Caco-2 (cell line): ENCODE measurements at regions not wholly inside any gene's neighbourhood (a gene's known extent, or its start where the extent isn't known, plus 50 kb on each side); places are given as distances from the start of the nearest gene placed in this dataset.

Experiments used
- BruUV-seq: library from RNA; stranded (reverse); fragments of 400-500 nt; replicated peaks from 2 replicates; lab custom pipeline; 2021; lab: Mats Ljungman, UMichigan
- CTCF ChIA-PET: fragments of 300-600 bp; sonication (Branson Sonifier 250); formaldehyde crosslinking; loops from one replicate; lab custom pipeline; 2022; ENCODE audit warnings: antibody characterized with exemption; lab: Charles Lee
- POLR2A ChIA-PET: fragments of 300-600 bp; sonication (Branson Sonifier 250); formaldehyde crosslinking; loops from one replicate; lab custom pipeline; 2022; ENCODE audit warnings: antibody characterized with exemption; lab: Charles Lee
- DNase-seq, 2 experiments: peaks; one replicate each; pipeline versions ENCODE4 v3.0.0 to v3.0.0-alpha.2; 2020 to 2022
- H3K27me3 ChIP-seq: replicated peaks from 2 replicates; pipeline ENCODE4 v1.6.0; 2011; ENCODE audit warnings: low read length; ENCODE audit not compliant: control insufficient read depth, insufficient read depth
- H3K36me3 ChIP-seq: 2 replicates; pipeline ENCODE4 v1.5.1; 2011; ENCODE audit warnings: low read length; ENCODE audit not compliant: control insufficient read depth, insufficient read depth
- H3K4me1 ChIP-seq: fragments of 250-450 bp; sonication (Bioruptor Pico); 2 replicates; pipeline ENCODE4 v1.5.1; 2020; ENCODE audit warnings: mild to moderate bottlenecking
- H3K4me3 ChIP-seq: 2 replicates; pipeline ENCODE4 v1.5.1; 2011; ENCODE audit warnings: low read depth, mild to moderate bottlenecking, control low read depth, low read length
- H3K9me3 ChIP-seq: fragments of 250-450 bp; sonication (Bioruptor Pico); 2 replicates; pipeline ENCODE4 v1.5.1; 2020; ENCODE audit warnings: mild to moderate bottlenecking, moderate library complexity
- H3K27ac Mint-ChIP-seq: one replicate; pipeline ENCODE4 v1.8.0; 2022; ENCODE audit warnings: mixed read lengths; ENCODE audit not compliant: unreplicated experiment
- H3K27me3 Mint-ChIP-seq: one replicate; pipeline ENCODE4 v1.8.0; 2022; ENCODE audit warnings: mixed read lengths; ENCODE audit not compliant: insufficient read depth, unreplicated experiment
- H3K36me3 Mint-ChIP-seq: one replicate; pipeline ENCODE4 v1.8.0; 2022; ENCODE audit warnings: mild to moderate bottlenecking, mixed read lengths; ENCODE audit not compliant: insufficient read depth, unreplicated experiment
- H3K4me1 Mint-ChIP-seq: one replicate; pipeline ENCODE4 v1.8.0; 2022; ENCODE audit warnings: low read depth, mixed read lengths; ENCODE audit not compliant: unreplicated experiment
- H3K4me3 Mint-ChIP-seq: one replicate; pipeline ENCODE4 v1.8.0; 2022; ENCODE audit warnings: mild to moderate bottlenecking, moderate library complexity, mixed read lengths; ENCODE audit not compliant: unreplicated experiment
- H3K9me3 Mint-ChIP-seq: one replicate; pipeline ENCODE4 v1.8.0; 2022; ENCODE audit warnings: mixed read lengths; ENCODE audit not compliant: unreplicated experiment
- CTCF ChIP-seq, 2 experiments: fragments of 200-600 bp in 1 of 2; IDR thresholded peaks; 1 replicate in 1 of 2; 2 replicates in 1 of 2; pipeline versions ENCODE4 v1.5.1 to v1.8.0; 2011 to 2022; ENCODE audit warnings: antibody characterized with exemption in 1 of 2, control low read depth in 1 of 2, inconsistent platforms in 1 of 2, low read depth in 1 of 2, low read length in 1 of 2, mild to moderate bottlenecking in 1 of 2, moderate library complexity in 1 of 2; ENCODE audit not compliant: insufficient read depth in 1 of 2, severe bottlenecking in 1 of 2, unreplicated experiment in 1 of 2
- intact Hi-C: fragments of 100-400 bp; cut with micrococcal nuclease; formaldehyde crosslinking; loops from one replicate; pipeline ENCODE4 v1.10.0; 2022; ENCODE audit not compliant: unreplicated experiment

- Mint-ChIP-seq H3K27me3 (peaks cover 7% of the 10 kb centered on the region), H3K9me3 (no peaks in the 10 kb centered on the region), H3K27ac (no peak overlapping the region), H3K4me1 (no peaks in the 10 kb centered on the region), H3K36me3 (no peaks in the 10 kb centered on the region), H3K4me3 (no peak overlapping the region)
- Histone ChIP-seq H3K36me3 (no peaks in the 10 kb centered on the region), H3K4me3 (no peak overlapping the region), H3K4me1 (no peaks in the 10 kb centered on the region), H3K27me3 (no peaks in the 10 kb centered on the region), H3K9me3 (no peaks in the 10 kb centered on the region)
- DNase-seq: no peak
- POLR2A ChIA-PET: no interaction called here
- intact Hi-C loops: no loop called here
- CTCF ChIA-PET: no interaction called here
- no peak for TF ChIP-seq CTCF (IDR thresholded peaks at IDR 0.05; ENCODE audit: insufficient read depth in 1 of 2, low read depth in 1 of 2, low read length in 1 of 2, severe bottlenecking in 1 of 2, unreplicated experiment in 1 of 2)
- BruUV-seq: no TSS peak
Observed at GRCh38 chr1:96256130-96256790, 465.3 kb upstream of the PTBP2 start.

GRCh38 chr1:96259399-96259798, 462.2 kb upstream of the PTBP2 start:
- Histone ChIP-seq H3K4me3 (no peak overlapping the region), H3K9me3 (no peaks in the 10 kb centered on the region), H3K36me3 (no peaks in the 10 kb centered on the region), H3K4me1 (no peaks in the 10 kb centered on the region), H3K27me3 (no peaks in the 10 kb centered on the region)
- DNase-seq: no peak
- Mint-ChIP-seq H3K36me3 (no peaks in the 10 kb centered on the region), H3K27me3 (peaks cover 3% of the 10 kb centered on the region), H3K4me3 (no peak overlapping the region), H3K27ac (no peak overlapping the region), H3K9me3 (no peaks in the 10 kb centered on the region), H3K4me1 (no peaks in the 10 kb centered on the region)
- no peak for TF ChIP-seq CTCF (IDR thresholded peaks at IDR 0.05; ENCODE audit: insufficient read depth in 1 of 2, low read depth in 1 of 2, low read length in 1 of 2, severe bottlenecking in 1 of 2, unreplicated experiment in 1 of 2)
- POLR2A ChIA-PET: no interaction called here
- intact Hi-C loops: no loop called here
- no TSS peak for BruUV-seq
- CTCF ChIA-PET: no interaction called here

GRCh38 chr1:96281491-96281890, 440.1 kb upstream of the PTBP2 start:
- H3K27ac Mint-ChIP-seq: no peak overlapping the region
- no TSS peak for BruUV-seq

More at GRCh38 chr1:96281491-96281890, 440.1 kb upstream of the PTBP2 start:
- H3K36me3 Mint-ChIP-seq: no peaks in the 10 kb centered on the region
- no peaks in the 10 kb centered on the region for H3K36me3 ChIP-seq
- H3K9me3 ChIP-seq: no peaks in the 10 kb centered on the region
- no peak for DNase-seq
- no peaks in the 10 kb centered on the region for H3K4me1 Mint-ChIP-seq
- no peak overlapping the region for H3K4me3 Mint-ChIP-seq
- ChIA-PET CTCF (no interaction called here), POLR2A (no interaction called here)
- no peaks in the 10 kb centered on the region for H3K9me3 Mint-ChIP-seq
- H3K4me3 ChIP-seq: no peak overlapping the region
- no peaks in the 10 kb centered on the region for H3K27me3 ChIP-seq
- no peaks in the 10 kb centered on the region for H3K27me3 Mint-ChIP-seq
- H3K4me1 ChIP-seq: no peaks in the 10 kb centered on the region
- intact Hi-C loops: no loop called here
- TF ChIP-seq CTCF (IDR thresholded peaks at IDR 0.05; ENCODE audit: insufficient read depth in 1 of 2, low read depth in 1 of 2, low read length in 1 of 2, severe bottlenecking in 1 of 2, unreplicated experiment in 1 of 2): no peak
